ES-I3 (cell line): ENCODE measurements at regions not wholly inside any gene's neighbourhood (a gene's known extent, or its start where the extent isn't known, plus 50 kb on each side); places are given as distances from the start of the nearest gene placed in this dataset.

Source experiments
- H3K36me3 ChIP-seq: 2 replicates; pipeline ENCODE4 v1.6.1; 2013; ENCODE audit warnings: mild to moderate bottlenecking, low read length, control low read depth, moderate library complexity; ENCODE audit not compliant: insufficient read depth
- H3K4me1 ChIP-seq: 2 replicates; pipeline ENCODE4 v1.6.1; 2013; ENCODE audit warnings: mild to moderate bottlenecking, control low read depth, low read length; ENCODE audit not compliant: insufficient read depth
- H3K9ac ChIP-seq: 2 replicates; pipeline ENCODE4 v1.6.1; 2013; ENCODE audit warnings: low read depth, mild to moderate bottlenecking, low read length, moderate library complexity
- H3K9me3 ChIP-seq: 2 replicates; pipeline ENCODE4 v1.6.1; 2013; ENCODE audit warnings: mild to moderate bottlenecking, low read length, moderate library complexity; ENCODE audit not compliant: control insufficient read depth, insufficient read depth

DNA sequence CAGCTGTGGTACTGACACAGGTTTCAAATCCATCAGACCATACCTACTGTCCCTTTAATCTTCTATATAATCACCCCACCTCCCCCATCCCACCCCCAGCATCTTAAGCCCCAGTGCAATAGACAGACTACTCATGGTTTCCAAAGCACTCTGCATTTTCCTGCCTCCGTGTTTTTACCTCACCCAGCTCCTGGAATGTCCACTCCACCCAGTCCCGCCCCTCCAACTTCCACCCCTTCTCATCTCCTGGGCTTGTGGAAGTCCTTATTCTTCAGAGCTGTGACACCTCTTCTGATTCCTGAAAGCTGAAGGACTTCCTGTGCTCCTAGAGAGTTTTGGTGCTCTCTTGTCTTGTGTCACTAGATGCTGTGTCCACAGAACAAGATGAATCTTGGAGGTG is 94.3 kb downstream of the EFNB1 start:
- H3K4me1 ChIP-seq, result peaks cover 10% of the 10 kb centered on the region; the same call in 1 of the 2 replicates
- no peaks in the 10 kb centered on the region for H3K9me3 ChIP-seq

GRCh38 chrX:68922013-68922412 is 93.2 kb downstream of the EFNB1 start:
- H3K9me3 ChIP-seq, result no peaks in the 10 kb centered on the region
- H3K4me1 ChIP-seq, result peaks cover 4% of the 10 kb centered on the region; the same call in 1 of the 2 replicates
- no peak overlapping the region for H3K9ac ChIP-seq
- no peaks in the 10 kb centered on the region for H3K36me3 ChIP-seq

More for the DNA sequence above, 94.3 kb downstream of the EFNB1 start:
- H3K9ac ChIP-seq, result no peak overlapping the region
- H3K36me3 ChIP-seq, result no peaks in the 10 kb centered on the region

DNA sequence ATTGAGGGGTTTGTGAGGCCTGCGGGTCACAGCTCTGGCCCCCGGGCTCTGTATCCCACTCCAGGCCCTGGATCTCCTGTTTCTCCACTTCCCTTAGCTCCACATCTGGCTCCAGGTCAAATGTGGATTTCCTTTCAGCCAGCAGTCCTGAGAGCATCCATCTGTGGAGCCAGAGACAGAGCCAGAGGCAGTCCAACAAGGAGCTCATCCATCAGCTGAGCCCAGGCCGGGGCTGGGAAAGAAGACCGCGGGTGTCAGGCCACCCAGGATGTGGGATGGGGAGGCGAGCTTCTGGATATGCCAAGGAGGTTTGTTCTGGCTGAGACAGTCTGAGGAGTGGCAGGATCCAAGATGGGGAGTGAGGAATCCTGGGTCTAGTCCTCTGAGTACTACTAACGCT is 91.7 kb downstream of the EFNB1 start:
- Histone ChIP-seq H3K9ac (no peak overlapping the region), H3K9me3 (no peaks in the 10 kb centered on the region), H3K4me1 (no peaks in the 10 kb centered on the region; the same call in 1 of the 2 replicates), H3K36me3 (no peaks in the 10 kb centered on the region)

DNA sequence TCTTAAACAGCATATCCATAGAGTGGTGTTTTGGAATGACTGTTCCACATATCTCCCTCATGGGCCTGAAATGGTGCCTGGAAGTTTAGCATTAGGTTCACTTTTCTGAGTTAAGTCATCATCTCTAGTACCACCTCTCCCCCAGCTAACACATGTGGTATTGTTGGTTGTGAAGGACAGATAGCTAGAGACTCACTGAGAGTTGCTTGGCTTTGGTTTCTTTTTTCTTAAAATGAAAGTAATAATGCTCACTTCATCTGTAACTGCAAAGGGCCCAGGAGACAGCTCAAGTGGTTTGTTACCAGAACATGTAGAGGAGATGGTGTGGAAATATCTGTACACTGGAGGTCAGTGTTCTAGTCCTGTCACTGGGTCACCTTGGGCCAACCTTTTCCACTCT is 90.9 kb downstream of the EFNB1 start:
- H3K4me1 ChIP-seq, result peaks cover 5% of the 10 kb centered on the region
- no peak overlapping the region for H3K9ac ChIP-seq
- no peaks in the 10 kb centered on the region for H3K36me3 ChIP-seq
- no peaks in the 10 kb centered on the region for H3K9me3 ChIP-seq

GRCh38 chrX:68918202-68918601 is 89.4 kb downstream of the EFNB1 start:
- Histone ChIP-seq H3K36me3 (no peaks in the 10 kb centered on the region), H3K9me3 (no peaks in the 10 kb centered on the region), H3K9ac (no peak overlapping the region), H3K4me1 (peaks cover 18% of the 10 kb centered on the region)

DNA sequence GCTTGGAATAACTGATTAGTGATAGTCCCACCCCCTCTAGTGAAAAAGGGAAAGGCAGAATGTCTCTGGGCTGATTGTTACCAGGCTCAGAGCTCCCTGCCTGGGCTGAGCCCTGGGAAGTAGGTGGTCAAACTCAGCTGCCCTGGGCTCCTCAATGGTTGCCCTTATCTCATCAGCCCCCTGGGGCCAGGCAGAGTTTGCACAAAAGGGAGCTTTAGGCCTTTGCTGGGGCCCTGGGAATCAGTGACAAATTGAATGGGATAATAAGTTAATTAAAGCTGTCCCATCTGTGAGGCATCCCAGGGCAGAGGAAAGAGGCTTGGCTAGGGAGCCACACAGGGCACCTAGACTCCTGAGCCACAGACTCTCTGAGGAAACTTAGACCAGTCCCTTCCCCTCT is 89.0 kb downstream of the EFNB1 start:
- no peaks in the 10 kb centered on the region for H3K36me3 ChIP-seq
- no peak overlapping the region for H3K9ac ChIP-seq
- H3K4me1 ChIP-seq, result peaks cover 20% of the 10 kb centered on the region
- H3K9me3 ChIP-seq, result no peaks in the 10 kb centered on the region

GRCh38 chrX:68916891-68917290 is 88.1 kb downstream of the EFNB1 start:
- no peak overlapping the region for H3K9ac ChIP-seq
- H3K9me3 ChIP-seq, result no peaks in the 10 kb centered on the region
- no peaks in the 10 kb centered on the region for H3K36me3 ChIP-seq
- peaks cover 21% of the 10 kb centered on the region for H3K4me1 ChIP-seq

GRCh38 chrX:68915778-68916177 is 87.0 kb downstream of the EFNB1 start:
- Histone ChIP-seq H3K4me1 (peaks cover 24% of the 10 kb centered on the region), H3K9me3 (no peaks in the 10 kb centered on the region), H3K9ac (no peak overlapping the region), H3K36me3 (no peaks in the 10 kb centered on the region)

GRCh38 chrX:68914479-68914946 is 85.7 kb downstream of the EFNB1 start:
- Histone ChIP-seq H3K9me3 (no peaks in the 10 kb centered on the region), H3K4me1 (peaks cover 24% of the 10 kb centered on the region), H3K36me3 (no peaks in the 10 kb centered on the region), H3K9ac (no peak overlapping the region)

DNA sequence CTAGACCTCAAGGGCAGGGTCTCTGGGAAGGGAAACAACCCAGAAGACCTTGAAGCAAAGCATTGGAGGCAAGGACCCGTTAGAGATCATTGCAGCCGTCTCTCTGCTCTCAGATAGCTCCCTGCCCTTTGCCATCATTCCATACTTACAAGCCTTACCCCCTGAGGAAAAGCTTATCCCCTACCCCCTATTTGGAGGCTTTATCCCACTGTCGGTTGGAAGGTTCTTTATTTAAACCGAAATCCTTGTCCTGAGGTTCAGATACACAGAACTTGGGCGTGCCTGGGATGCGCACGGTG is 84.4 kb downstream of the EFNB1 start:
- no peaks in the 10 kb centered on the region for H3K36me3 ChIP-seq
- peak overlapping the region; percentile 18 for H3K9ac ChIP-seq
- H3K4me1 ChIP-seq, result peaks cover 24% of the 10 kb centered on the region
- no peaks in the 10 kb centered on the region for H3K9me3 ChIP-seq

GRCh38 chrX:68912113-68912512 is 83.3 kb downstream of the EFNB1 start:
- H3K9ac ChIP-seq, result peak overlapping the region; percentile 37
- peaks cover 24% of the 10 kb centered on the region for H3K4me1 ChIP-seq
- H3K9me3 ChIP-seq, result no peaks in the 10 kb centered on the region
- H3K36me3 ChIP-seq, result no peaks in the 10 kb centered on the region

DNA sequence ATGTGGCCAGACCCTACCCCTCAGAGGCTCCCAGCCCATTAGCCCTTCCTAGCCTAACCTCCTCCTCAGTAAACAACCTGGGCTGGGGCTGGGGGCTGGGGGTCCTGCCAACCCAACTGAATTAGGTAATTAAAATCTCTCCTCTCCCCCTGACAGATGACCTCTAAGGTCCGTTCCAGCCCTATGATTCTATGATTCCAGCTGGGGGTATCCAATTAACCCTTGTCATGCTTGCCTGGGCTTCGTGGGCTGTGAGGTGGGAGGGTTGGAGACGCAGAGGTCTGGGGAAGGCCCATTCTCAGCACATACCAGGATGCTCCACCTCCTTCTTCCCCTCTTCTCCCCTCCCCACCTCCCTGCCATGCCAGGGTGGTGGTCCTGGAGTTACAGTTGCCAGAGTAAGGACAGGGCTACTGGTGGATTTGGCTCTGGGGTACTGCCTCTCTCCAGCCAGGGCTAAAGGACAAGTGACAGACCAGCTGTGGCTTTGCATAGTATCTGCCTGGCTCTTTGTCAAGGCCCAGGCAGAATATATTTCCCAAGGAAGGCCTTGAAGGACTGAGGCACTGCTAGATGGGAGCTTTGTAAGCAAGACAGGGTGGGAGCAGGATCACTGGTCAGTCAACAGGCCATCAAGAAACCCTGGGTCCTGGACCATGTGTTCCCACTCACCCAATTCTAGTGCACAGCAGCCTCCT is 82.1 kb downstream of the EFNB1 start:
- Histone ChIP-seq H3K9me3 (no peaks in the 10 kb centered on the region), H3K36me3 (no peaks in the 10 kb centered on the region), H3K4me1 (peaks cover 24% of the 10 kb centered on the region), H3K9ac (no peak overlapping the region)

DNA sequence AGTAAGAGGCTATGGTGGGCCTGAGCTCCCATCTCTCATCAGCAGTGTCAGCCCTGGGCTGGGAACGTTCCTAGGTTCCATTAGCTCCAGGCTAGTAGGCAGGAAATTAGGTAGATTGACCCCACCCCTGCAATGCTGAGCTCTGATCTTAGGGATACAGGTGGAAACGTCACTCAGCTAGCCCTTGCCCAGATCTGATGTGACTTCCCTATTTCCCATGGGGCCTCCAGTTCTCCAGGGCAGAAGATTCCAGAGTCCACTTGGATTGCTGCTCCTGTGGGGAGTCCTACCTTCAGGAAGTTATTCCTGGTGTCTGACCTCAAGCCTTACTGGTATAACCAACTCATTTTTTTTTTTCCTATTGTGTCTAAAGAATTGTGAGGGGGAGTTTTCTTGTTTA is 81.1 kb downstream of the EFNB1 start:
- Histone ChIP-seq H3K36me3 (no peaks in the 10 kb centered on the region), H3K4me1 (peaks cover 21% of the 10 kb centered on the region), H3K9me3 (no peaks in the 10 kb centered on the region), H3K9ac (no peak overlapping the region)

- no peak overlapping the region for H3K9ac ChIP-seq
- no peaks in the 10 kb centered on the region for H3K9me3 ChIP-seq
- no peaks in the 10 kb centered on the region for H3K36me3 ChIP-seq
- peaks cover 10% of the 10 kb centered on the region; the same call in 1 of the 2 replicates for H3K4me1 ChIP-seq
Measured at GRCh38 chrX:68908071-68908470, 79.2 kb downstream of the EFNB1 start.

DNA sequence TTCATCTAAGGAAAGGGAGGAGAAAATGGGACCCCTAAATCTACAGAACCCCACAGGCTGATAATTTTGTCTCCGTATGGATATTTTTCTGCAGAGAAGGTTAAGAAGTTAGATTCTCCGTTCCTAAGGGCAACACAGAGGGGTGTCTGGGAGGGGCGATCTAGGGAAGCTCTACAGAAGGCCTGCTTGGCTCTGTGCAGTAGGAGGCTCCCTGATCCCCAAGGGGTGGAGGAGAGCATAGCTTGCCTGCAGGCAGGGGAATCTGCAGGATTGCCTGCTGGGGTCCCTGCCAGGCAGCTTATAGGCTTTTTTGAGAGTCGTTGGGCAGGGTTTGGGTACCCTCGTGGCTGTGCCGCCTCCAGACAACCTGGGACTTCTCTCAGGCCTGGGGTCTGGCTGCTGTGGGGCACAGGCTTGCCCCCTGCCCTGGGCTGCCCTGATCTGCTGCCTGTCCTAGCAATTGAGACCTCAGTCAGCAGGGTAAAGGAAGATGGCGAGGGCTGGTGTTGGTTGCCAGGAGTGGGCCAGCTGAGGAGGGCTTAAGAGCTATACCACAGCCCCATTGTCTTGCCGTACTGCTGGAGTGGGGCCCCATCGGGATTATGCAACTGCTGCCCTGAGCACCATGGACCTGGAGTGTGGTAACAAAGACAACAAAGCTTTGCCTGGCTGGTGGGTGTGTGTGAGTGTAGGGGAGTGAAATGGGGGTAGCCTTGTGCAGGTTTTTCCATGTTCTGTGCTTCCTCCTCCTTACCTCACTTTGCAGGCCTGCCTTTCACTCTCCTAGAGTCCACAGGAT is 74.1 kb downstream of the EFNB1 start:
- H3K36me3 ChIP-seq, result no peaks in the 10 kb centered on the region
- H3K4me1 ChIP-seq, result peaks cover 6% of the 10 kb centered on the region; the same call in 1 of the 2 replicates
- H3K9me3 ChIP-seq, result no peaks in the 10 kb centered on the region
- H3K9ac ChIP-seq, result no peak overlapping the region
